HG03378 (cell line): ENCODE measurements at regions not wholly inside any gene's neighbourhood (a gene's known extent, or its start where the extent isn't known, plus 50 kb on each side); places are given as distances from the start of the nearest gene placed in this dataset.
"Not testable (repeated sequence)": the region's sequence is repeated elsewhere in the genome, so short reads cannot be mapped to it uniquely, and the experiment has no call there.

Experiments used
- ATAC-seq: cut with Tn5 transposase; IDR thresholded peaks from one replicate; pipeline ENCODE4 v1.9.1; 2021; ENCODE audit warnings: mild to moderate bottlenecking, moderate library complexity; ENCODE audit not compliant: unreplicated experiment

GRCh38 chr4:96395747-96396146, 555.9 kb downstream of the PDHA2 start:
- no peak for ATAC-seq

GRCh38 chr4:96406742-96407141, 566.8 kb downstream of the PDHA2 start:
- ATAC-seq, result no peak

GRCh38 chr4:96407225-96407624, 567.3 kb downstream of the PDHA2 start:
- ATAC-seq, result no peak

- ATAC-seq, result no peak
Observed at GRCh38 chr4:96407738-96408463, 568.0 kb downstream of the PDHA2 start.

- ATAC-seq, result not testable (repeated sequence)
Observed at GRCh38 chr4:96414853-96415252, 575.0 kb downstream of the PDHA2 start.

GRCh38 chr4:96429657-96430056, 589.8 kb downstream of the PDHA2 start:
- ATAC-seq, result no peak

- no peak for ATAC-seq
Observed at GRCh38 chr4:96431094-96431493, 591.2 kb downstream of the PDHA2 start.

GRCh38 chr4:96448315-96448872, 608.5 kb downstream of the PDHA2 start:
- no peak for ATAC-seq

- ATAC-seq, result no peak
Observed at GRCh38 chr4:96455045-96455720, 615.3 kb downstream of the PDHA2 start.

- not testable (repeated sequence) for ATAC-seq
Observed at GRCh38 chr4:96458031-96458430, 618.1 kb downstream of the PDHA2 start.

- no peak for ATAC-seq
Observed at GRCh38 chr4:96459105-96459504, 619.2 kb downstream of the PDHA2 start.

GRCh38 chr4:96465834-96466233, 625.9 kb downstream of the PDHA2 start:
- ATAC-seq, result no peak

- ATAC-seq, result no peak
Observed at GRCh38 chr4:96471956-96472867, 632.3 kb downstream of the PDHA2 start.

GRCh38 chr4:96473246-96473645, 633.4 kb downstream of the PDHA2 start:
- ATAC-seq, result no peak

GRCh38 chr4:96483308-96484030, 643.6 kb downstream of the PDHA2 start:
- no peak for ATAC-seq

- ATAC-seq, result no peak
Observed at GRCh38 chr4:96486563-96486962, 646.7 kb downstream of the PDHA2 start.

- ATAC-seq, result no peak
Observed at GRCh38 chr4:96497621-96498020, 657.7 kb downstream of the PDHA2 start.

GRCh38 chr4:96504386-96504785, 664.5 kb downstream of the PDHA2 start:
- ATAC-seq, result no peak

GRCh38 chr4:96509039-96509741, 669.3 kb downstream of the PDHA2 start:
- no peak for ATAC-seq

GRCh38 chr4:96519291-96519690, 679.4 kb downstream of the PDHA2 start:
- no peak for ATAC-seq
